Kidney epithelial cell (primary cell): ENCODE measurements at regions not wholly inside any gene's neighbourhood (a gene's known extent, or its start where the extent isn't known, plus 50 kb on each side); places are given as distances from the start of the nearest gene placed in this dataset.
"Not testable (repeated sequence)": the region's sequence is repeated elsewhere in the genome, so short reads cannot be mapped to it uniquely, and the experiment has no call there.

ENCODE experiments used
- DNase-seq: peaks from one replicate; pipeline ENCODE4 v3.0.0-alpha.2; 2010; ENCODE audit warnings: low read depth
- H3K27me3 ChIP-seq: 2 replicates; pipeline ENCODE4 v1.6.0; 2011; ENCODE audit warnings: low read length; ENCODE audit not compliant: control insufficient read depth, insufficient read depth
- H3K36me3 ChIP-seq: 2 replicates; pipeline ENCODE4 v1.5.1; 2011; ENCODE audit warnings: low read length; ENCODE audit not compliant: control insufficient read depth, insufficient read depth
- H3K4me3 ChIP-seq: 2 replicates; pipeline ENCODE4 v1.5.1; 2011; ENCODE audit warnings: low read depth, mild to moderate bottlenecking, control low read depth, low read length
- CTCF ChIP-seq: IDR thresholded peaks from 2 replicates; pipeline ENCODE4 v1.5.1; 2011; ENCODE audit warnings: mild to moderate bottlenecking, moderate library complexity, low read length, control low read depth, inconsistent platforms; ENCODE audit not compliant: insufficient read depth, poor library complexity, severe bottlenecking

GRCh38 chr4:164115236-164115635, 620.7 kb downstream of the TMA16 start:
- H3K36me3 ChIP-seq, result no peaks in the 10 kb centered on the region
- no peak overlapping the region for H3K4me3 ChIP-seq
- no peak for DNase-seq
- TF ChIP-seq CTCF, result no peak
- no peaks in the 10 kb centered on the region for H3K27me3 ChIP-seq

GRCh38 chr4:164116286-164116685, 621.8 kb downstream of the TMA16 start:
- Histone ChIP-seq H3K36me3 (no peaks in the 10 kb centered on the region), H3K4me3 (no peak overlapping the region), H3K27me3 (no peaks in the 10 kb centered on the region)
- DNase-seq, result no peak
- TF ChIP-seq CTCF, result no peak

- DNase-seq, result no peak
- Histone ChIP-seq H3K4me3 (no peak overlapping the region), H3K36me3 (no peaks in the 10 kb centered on the region), H3K27me3 (no peaks in the 10 kb centered on the region)
- TF ChIP-seq CTCF, result no peak
These were observed 619.5 kb upstream of the SMIM31 start for GRCh38 chr4:164134388-164134787.

GRCh38 chr4:164136180-164136616, 617.7 kb upstream of the SMIM31 start:
- Histone ChIP-seq H3K27me3 (no peaks in the 10 kb centered on the region), H3K36me3 (no peaks in the 10 kb centered on the region), H3K4me3 (no peak overlapping the region)
- no peak for TF ChIP-seq CTCF
- peak; percentile 14 for DNase-seq

GRCh38 chr4:164138521-164138920, 615.4 kb upstream of the SMIM31 start:
- no peak for TF ChIP-seq CTCF
- no peaks in the 10 kb centered on the region for H3K36me3 ChIP-seq
- no peaks in the 10 kb centered on the region for H3K27me3 ChIP-seq
- no peak overlapping the region for H3K4me3 ChIP-seq
- DNase-seq, result no peak

GRCh38 chr4:164139291-164139690, 614.6 kb upstream of the SMIM31 start:
- no peak for TF ChIP-seq CTCF

GRCh38 chr4:164141755-164142375, 612.1 kb upstream of the SMIM31 start:
- not testable (repeated sequence) for H3K36me3 ChIP-seq, DNase-seq, H3K4me3 ChIP-seq, H3K27me3 ChIP-seq

More at GRCh38 chr4:164139291-164139690, 614.6 kb upstream of the SMIM31 start:
- Histone ChIP-seq H3K27me3 (no peaks in the 10 kb centered on the region), H3K4me3 (no peak overlapping the region), H3K36me3 (no peaks in the 10 kb centered on the region)
- DNase-seq, result no peak
